Type B pancreatic cell (in vitro differentiated cells): ENCODE measurements at regions not wholly inside any gene's neighbourhood (a gene's known extent, or its start where the extent isn't known, plus 50 kb on each side); places are given as distances from the start of the nearest gene placed in this dataset.
A peak's percentile ranks its signal among the peaks of the same experiment; 100 is the strongest.
"Not testable (repeated sequence)": the region's sequence is repeated elsewhere in the genome, so short reads cannot be mapped to it uniquely, and the experiment has no call there.

ENCODE experiments used
- DNase-seq: peaks from one replicate; pipeline ENCODE4 v3.0.0; 2021; ENCODE audit warnings: mixed read lengths; ENCODE audit not compliant: unreplicated experiment; ENCODE audit errors: extremely low spot score
- H3K27ac Mint-ChIP-seq: 2 replicates; pipeline ENCODE4 v1.8.0; 2021; ENCODE audit warnings: mild to moderate bottlenecking, mixed read lengths
- H3K27me3 Mint-ChIP-seq: 2 replicates; pipeline ENCODE4 v1.8.0; 2021; ENCODE audit warnings: mixed read lengths
- H3K36me3 Mint-ChIP-seq: 2 replicates; pipeline ENCODE4 v1.8.0; 2021; ENCODE audit warnings: mixed read lengths
- H3K4me1 Mint-ChIP-seq: one replicate; pipeline ENCODE4 v1.8.0; 2021; ENCODE audit warnings: mixed read lengths; ENCODE audit not compliant: unreplicated experiment
- H3K4me3 Mint-ChIP-seq: 2 replicates; pipeline ENCODE4 v1.8.0; 2021; ENCODE audit warnings: mild to moderate bottlenecking, mixed read lengths
- H3K9me3 Mint-ChIP-seq: 2 replicates; pipeline ENCODE4 v1.8.0; 2021; ENCODE audit warnings: mixed read lengths
- CTCF ChIP-seq: fragments of 200-600 bp; sonication (generic); conservative IDR thresholded peaks from 2 replicates; pipeline ENCODE4 v1.5.0; 2021; ENCODE audit warnings: antibody characterized with exemption, mild to moderate bottlenecking

GRCh38 chr1:220475608-220476007, 52.3 kb upstream of the MARK1 start:
- H3K36me3 Mint-ChIP-seq, H3K9me3 Mint-ChIP-seq, H3K27me3 Mint-ChIP-seq, DNase-seq, H3K27ac Mint-ChIP-seq, H3K4me1 Mint-ChIP-seq, H3K4me3 Mint-ChIP-seq: not testable (repeated sequence)

- DNase-seq, H3K9me3 Mint-ChIP-seq, H3K4me3 Mint-ChIP-seq, H3K36me3 Mint-ChIP-seq, H3K27ac Mint-ChIP-seq, H3K27me3 Mint-ChIP-seq, H3K4me1 Mint-ChIP-seq: not testable (repeated sequence)
Observed at GRCh38 chr1:220475141-220475540, 52.8 kb upstream of the MARK1 start.

- H3K4me3 Mint-ChIP-seq, result no peak overlapping the region
- H3K4me1 Mint-ChIP-seq, result no peaks in the 10 kb centered on the region
- H3K27ac Mint-ChIP-seq, result no peak overlapping the region
- TF ChIP-seq CTCF, result no peak
- H3K9me3 Mint-ChIP-seq, result peaks cover 9% of the 10 kb centered on the region
- no peak for DNase-seq
- H3K36me3 Mint-ChIP-seq, result no peaks in the 10 kb centered on the region
- H3K27me3 Mint-ChIP-seq, result no peaks in the 10 kb centered on the region
Observed at GRCh38 chr1:220473440-220473839, 54.5 kb upstream of the MARK1 start.

- no peak overlapping the region for H3K4me3 Mint-ChIP-seq
- no peaks in the 10 kb centered on the region for H3K9me3 Mint-ChIP-seq
- no peak for DNase-seq
- H3K4me1 Mint-ChIP-seq, result peaks cover 4% of the 10 kb centered on the region
- H3K36me3 Mint-ChIP-seq, result no peaks in the 10 kb centered on the region
- TF ChIP-seq CTCF, result peak; percentile 24
- H3K27me3 Mint-ChIP-seq, result no peaks in the 10 kb centered on the region
- no peak overlapping the region for H3K27ac Mint-ChIP-seq
Observed at GRCh38 chr1:220462752-220463151, 65.2 kb upstream of the MARK1 start.

- Mint-ChIP-seq H3K27ac (no peak overlapping the region), H3K4me3 (no peak overlapping the region), H3K9me3 (no peaks in the 10 kb centered on the region), H3K4me1 (peaks cover 4% of the 10 kb centered on the region), H3K36me3 (peaks cover 3% of the 10 kb centered on the region), H3K27me3 (no peaks in the 10 kb centered on the region)
- DNase-seq, result no peak
- no peak for TF ChIP-seq CTCF
Observed at GRCh38 chr1:220458936-220459335, 69.0 kb upstream of the MARK1 start.

GRCh38 chr1:220457957-220458609, 69.9 kb upstream of the MARK1 start:
- Mint-ChIP-seq H3K27me3 (no peaks in the 10 kb centered on the region), H3K9me3 (peaks cover 7% of the 10 kb centered on the region), H3K4me3 (no peak overlapping the region)

More at GRCh38 chr1:220457957-220458609, 69.9 kb upstream of the MARK1 start:
- TF ChIP-seq CTCF, result no peak
- Mint-ChIP-seq H3K4me1 (peaks cover 10% of the 10 kb centered on the region), H3K36me3 (peaks cover 3% of the 10 kb centered on the region), H3K27ac (no peak overlapping the region)
- DNase-seq, result no peak
